ENCODE measurements at regions not wholly inside any gene's neighbourhood (a gene's known extent, or its start where the extent isn't known, plus 50 kb on each side); places are given as distances from the start of the nearest gene placed in this dataset.

- H3K4me3 ChIP-seq (ENCODE audit: low read depth in 1 of 2, low read length in 2 of 2), result no peak overlapping the region
- H3K9ac ChIP-seq (ENCODE audit: low read depth in 1 of 2, low read length in 2 of 2), result no peak overlapping the region
- no peaks in the 10 kb centered on the region for H3K4me1 ChIP-seq (ENCODE audit: control insufficient read depth in 1 of 2, insufficient read depth in 2 of 2, low read length in 2 of 2)
- H3K9me3 ChIP-seq (ENCODE audit: control insufficient read depth in 1 of 2, low read length in 2 of 2), result no peaks in the 10 kb centered on the region
- no peaks in the 10 kb centered on the region for H3K36me3 ChIP-seq (ENCODE audit: control insufficient read depth in 1 of 2, insufficient read depth in 2 of 2, low read length in 2 of 2)
- no peak overlapping the region for H3K27ac ChIP-seq (ENCODE audit: low read depth, low read length)
- H3K27me3 ChIP-seq (ENCODE audit: control insufficient read depth in 1 of 2, insufficient read depth in 2 of 2, low read length in 2 of 2), result no peaks in the 10 kb centered on the region
Measured at GRCh38 chr5:117417501-117417900, 842.9 kb upstream of the SEMA6A start.

GRCh38 chr5:117414926-117415325, 840.3 kb upstream of the SEMA6A start:
- Histone ChIP-seq H3K27ac (ENCODE audit: low read depth, low read length) (no peak overlapping the region), H3K36me3 (ENCODE audit: control insufficient read depth in 1 of 2, insufficient read depth in 2 of 2, low read length in 2 of 2) (no peaks in the 10 kb centered on the region), H3K27me3 (ENCODE audit: control insufficient read depth in 1 of 2, insufficient read depth in 2 of 2, low read length in 2 of 2) (no peaks in the 10 kb centered on the region), H3K4me3 (ENCODE audit: low read depth in 1 of 2, low read length in 2 of 2) (no peak overlapping the region), H3K9ac (ENCODE audit: low read depth in 1 of 2, low read length in 2 of 2) (no peak overlapping the region), H3K4me1 (ENCODE audit: control insufficient read depth in 1 of 2, insufficient read depth in 2 of 2, low read length in 2 of 2) (no peaks in the 10 kb centered on the region), H3K9me3 (ENCODE audit: control insufficient read depth in 1 of 2, low read length in 2 of 2) (no peaks in the 10 kb centered on the region)

GRCh38 chr5:117411701-117412100, 837.1 kb upstream of the SEMA6A start:
- H3K36me3 ChIP-seq (ENCODE audit: control insufficient read depth in 1 of 2, insufficient read depth in 2 of 2, low read length in 2 of 2), result no peaks in the 10 kb centered on the region
- H3K9ac ChIP-seq (ENCODE audit: low read depth in 1 of 2, low read length in 2 of 2), result no peak overlapping the region
- no peak overlapping the region for H3K4me3 ChIP-seq (ENCODE audit: low read depth in 1 of 2, low read length in 2 of 2)
- no peaks in the 10 kb centered on the region for H3K4me1 ChIP-seq (ENCODE audit: control insufficient read depth in 1 of 2, insufficient read depth in 2 of 2, low read length in 2 of 2)
- no peaks in the 10 kb centered on the region for H3K9me3 ChIP-seq (ENCODE audit: control insufficient read depth in 1 of 2, low read length in 2 of 2)
- no peak overlapping the region for H3K27ac ChIP-seq (ENCODE audit: low read depth, low read length)
- H3K27me3 ChIP-seq (ENCODE audit: control insufficient read depth in 1 of 2, insufficient read depth in 2 of 2, low read length in 2 of 2), result no peaks in the 10 kb centered on the region

- Histone ChIP-seq H3K9me3 (ENCODE audit: control insufficient read depth in 1 of 2, low read length in 2 of 2) (no peaks in the 10 kb centered on the region), H3K4me1 (ENCODE audit: control insufficient read depth in 1 of 2, insufficient read depth in 2 of 2, low read length in 2 of 2) (no peaks in the 10 kb centered on the region), H3K27me3 (ENCODE audit: control insufficient read depth in 1 of 2, insufficient read depth in 2 of 2, low read length in 2 of 2) (no peaks in the 10 kb centered on the region), H3K4me3 (ENCODE audit: low read depth in 1 of 2, low read length in 2 of 2) (no peak overlapping the region), H3K27ac (ENCODE audit: low read depth, low read length) (no peak overlapping the region), H3K36me3 (ENCODE audit: control insufficient read depth in 1 of 2, insufficient read depth in 2 of 2, low read length in 2 of 2) (no peaks in the 10 kb centered on the region), H3K9ac (ENCODE audit: low read depth in 1 of 2, low read length in 2 of 2) (no peak overlapping the region)
Measured at GRCh38 chr5:117405197-117405596, 830.6 kb upstream of the SEMA6A start.

GRCh38 chr5:117394506-117395157, 820.0 kb upstream of the SEMA6A start:
- Histone ChIP-seq H3K36me3 (ENCODE audit: control insufficient read depth in 1 of 2, insufficient read depth in 2 of 2, low read length in 2 of 2) (no peaks in the 10 kb centered on the region), H3K9ac (ENCODE audit: low read depth in 1 of 2, low read length in 2 of 2) (no peak overlapping the region), H3K4me1 (ENCODE audit: control insufficient read depth in 1 of 2, insufficient read depth in 2 of 2, low read length in 2 of 2) (no peaks in the 10 kb centered on the region), H3K9me3 (ENCODE audit: control insufficient read depth in 1 of 2, low read length in 2 of 2) (no peaks in the 10 kb centered on the region), H3K27ac (ENCODE audit: low read depth, low read length) (no peak overlapping the region), H3K27me3 (ENCODE audit: control insufficient read depth in 1 of 2, insufficient read depth in 2 of 2, low read length in 2 of 2) (no peaks in the 10 kb centered on the region), H3K4me3 (ENCODE audit: low read depth in 1 of 2, low read length in 2 of 2) (no peak overlapping the region)

- no peak overlapping the region for H3K4me3 ChIP-seq (ENCODE audit: low read depth in 1 of 2, low read length in 2 of 2)
- H3K9me3 ChIP-seq (ENCODE audit: control insufficient read depth in 1 of 2, low read length in 2 of 2), result no peaks in the 10 kb centered on the region
- H3K9ac ChIP-seq (ENCODE audit: low read depth in 1 of 2, low read length in 2 of 2), result no peak overlapping the region
- H3K36me3 ChIP-seq (ENCODE audit: control insufficient read depth in 1 of 2, insufficient read depth in 2 of 2, low read length in 2 of 2), result no peaks in the 10 kb centered on the region
- no peaks in the 10 kb centered on the region for H3K4me1 ChIP-seq (ENCODE audit: control insufficient read depth in 1 of 2, insufficient read depth in 2 of 2, low read length in 2 of 2)
- no peak overlapping the region for H3K27ac ChIP-seq (ENCODE audit: low read depth, low read length)
- H3K27me3 ChIP-seq (ENCODE audit: control insufficient read depth in 1 of 2, insufficient read depth in 2 of 2, low read length in 2 of 2), result no peaks in the 10 kb centered on the region
Measured at GRCh38 chr5:117393125-117393524, 818.5 kb upstream of the SEMA6A start.

- no peaks in the 10 kb centered on the region for H3K27me3 ChIP-seq (ENCODE audit: control insufficient read depth in 1 of 2, insufficient read depth in 2 of 2, low read length in 2 of 2)
- H3K9ac ChIP-seq (ENCODE audit: low read depth in 1 of 2, low read length in 2 of 2), result no peak overlapping the region
- H3K27ac ChIP-seq (ENCODE audit: low read depth, low read length), result no peak overlapping the region
- no peak overlapping the region for H3K4me3 ChIP-seq (ENCODE audit: low read depth in 1 of 2, low read length in 2 of 2)
- no peaks in the 10 kb centered on the region for H3K36me3 ChIP-seq (ENCODE audit: control insufficient read depth in 1 of 2, insufficient read depth in 2 of 2, low read length in 2 of 2)
- H3K4me1 ChIP-seq (ENCODE audit: control insufficient read depth in 1 of 2, insufficient read depth in 2 of 2, low read length in 2 of 2), result no peaks in the 10 kb centered on the region
- H3K9me3 ChIP-seq (ENCODE audit: control insufficient read depth in 1 of 2, low read length in 2 of 2), result no peaks in the 10 kb centered on the region
Measured at GRCh38 chr5:117380316-117380715, 805.7 kb upstream of the SEMA6A start.

GRCh38 chr5:117379521-117379920, 804.9 kb upstream of the SEMA6A start:
- no peak overlapping the region for H3K4me3 ChIP-seq (ENCODE audit: low read depth in 1 of 2, low read length in 2 of 2)
- no peaks in the 10 kb centered on the region for H3K9me3 ChIP-seq (ENCODE audit: control insufficient read depth in 1 of 2, low read length in 2 of 2)
- no peaks in the 10 kb centered on the region for H3K27me3 ChIP-seq (ENCODE audit: control insufficient read depth in 1 of 2, insufficient read depth in 2 of 2, low read length in 2 of 2)
- no peak overlapping the region for H3K27ac ChIP-seq (ENCODE audit: low read depth, low read length)
- H3K4me1 ChIP-seq (ENCODE audit: control insufficient read depth in 1 of 2, insufficient read depth in 2 of 2, low read length in 2 of 2), result no peaks in the 10 kb centered on the region
- H3K36me3 ChIP-seq (ENCODE audit: control insufficient read depth in 1 of 2, insufficient read depth in 2 of 2, low read length in 2 of 2), result no peaks in the 10 kb centered on the region
- no peak overlapping the region for H3K9ac ChIP-seq (ENCODE audit: low read depth in 1 of 2, low read length in 2 of 2)

- H3K4me3 ChIP-seq (ENCODE audit: low read depth in 1 of 2, low read length in 2 of 2), result no peak overlapping the region
- H3K27me3 ChIP-seq (ENCODE audit: control insufficient read depth in 1 of 2, insufficient read depth in 2 of 2, low read length in 2 of 2), result no peaks in the 10 kb centered on the region
Measured at GRCh38 chr5:117376748-117377147, 802.1 kb upstream of the SEMA6A start.

GRCh38 chr5:117359895-117360294, 785.3 kb upstream of the SEMA6A start:
- H3K27me3 ChIP-seq (ENCODE audit: control insufficient read depth in 1 of 2, insufficient read depth in 2 of 2, low read length in 2 of 2), result no peaks in the 10 kb centered on the region
- H3K4me3 ChIP-seq (ENCODE audit: low read depth in 1 of 2, low read length in 2 of 2), result no peak overlapping the region
- H3K27ac ChIP-seq (ENCODE audit: low read depth, low read length), result no peak overlapping the region
- no peak overlapping the region for H3K9ac ChIP-seq (ENCODE audit: low read depth in 1 of 2, low read length in 2 of 2)
- no peaks in the 10 kb centered on the region for H3K36me3 ChIP-seq (ENCODE audit: control insufficient read depth in 1 of 2, insufficient read depth in 2 of 2, low read length in 2 of 2)
- H3K9me3 ChIP-seq (ENCODE audit: control insufficient read depth in 1 of 2, low read length in 2 of 2), result no peaks in the 10 kb centered on the region
- no peaks in the 10 kb centered on the region for H3K4me1 ChIP-seq (ENCODE audit: control insufficient read depth in 1 of 2, insufficient read depth in 2 of 2, low read length in 2 of 2)

More at GRCh38 chr5:117376748-117377147, 802.1 kb upstream of the SEMA6A start:
- no peaks in the 10 kb centered on the region for H3K4me1 ChIP-seq (ENCODE audit: control insufficient read depth in 1 of 2, insufficient read depth in 2 of 2, low read length in 2 of 2)
- H3K9me3 ChIP-seq (ENCODE audit: control insufficient read depth in 1 of 2, low read length in 2 of 2), result no peaks in the 10 kb centered on the region
- H3K9ac ChIP-seq (ENCODE audit: low read depth in 1 of 2, low read length in 2 of 2), result no peak overlapping the region
- no peak overlapping the region for H3K27ac ChIP-seq (ENCODE audit: low read depth, low read length)
- H3K36me3 ChIP-seq (ENCODE audit: control insufficient read depth in 1 of 2, insufficient read depth in 2 of 2, low read length in 2 of 2), result no peaks in the 10 kb centered on the region

GRCh38 chr5:117357886-117358285, 783.3 kb upstream of the SEMA6A start:
- Histone ChIP-seq H3K4me1 (ENCODE audit: control insufficient read depth in 1 of 2, insufficient read depth in 2 of 2, low read length in 2 of 2) (no peaks in the 10 kb centered on the region), H3K9me3 (ENCODE audit: control insufficient read depth in 1 of 2, low read length in 2 of 2) (no peaks in the 10 kb centered on the region), H3K27me3 (ENCODE audit: control insufficient read depth in 1 of 2, insufficient read depth in 2 of 2, low read length in 2 of 2) (no peaks in the 10 kb centered on the region), H3K4me3 (ENCODE audit: low read depth in 1 of 2, low read length in 2 of 2) (no peak overlapping the region), H3K36me3 (ENCODE audit: control insufficient read depth in 1 of 2, insufficient read depth in 2 of 2, low read length in 2 of 2) (no peaks in the 10 kb centered on the region), H3K9ac (ENCODE audit: low read depth in 1 of 2, low read length in 2 of 2) (no peak overlapping the region), H3K27ac (ENCODE audit: low read depth, low read length) (no peak overlapping the region)
